Neutrophil (primary cell): ENCODE measurements at regions not wholly inside any gene's neighbourhood (a gene's known extent, or its start where the extent isn't known, plus 50 kb on each side); places are given as distances from the start of the nearest gene placed in this dataset.

Source experiments
- H3K27ac ChIP-seq: fragments of 200-600 bp; sonication (generic); 2 replicates; pipeline ENCODE4 v1.5.1; 2016; ENCODE audit warnings: mild to moderate bottlenecking, moderate library complexity
- H3K27me3 ChIP-seq: fragments of 200-600 bp; sonication (generic); 2 replicates; pipeline ENCODE4 v1.6.0; 2016; ENCODE audit warnings: mild to moderate bottlenecking
- H3K36me3 ChIP-seq: fragments of 200-600 bp; sonication (generic); 2 replicates; pipeline ENCODE4 v1.5.1; 2017
- H3K4me1 ChIP-seq, 2 experiments: fragments of 200-600 bp in 1 of 2; sonication (generic) in 1 of 2; 1 replicate in 1 of 2; 2 replicates in 1 of 2; pipeline versions ENCODE4 v1.5.1 to v1.6.1; 2013 to 2016; ENCODE audit warnings: low read depth in 1 of 2, low read length in 1 of 2, mild to moderate bottlenecking in 1 of 2, moderate library complexity in 1 of 2; ENCODE audit not compliant: control insufficient read depth in 1 of 2, insufficient read depth in 1 of 2
- H3K4me3 ChIP-seq, 2 experiments: fragments of 200-600 bp in 1 of 2; sonication (generic) in 1 of 2; 1 replicate in 1 of 2; 2 replicates in 1 of 2; pipeline ENCODE4 v1.5.1; 2013 to 2016; ENCODE audit warnings: low read depth in 1 of 2, low read length in 1 of 2, mild to moderate bottlenecking in 1 of 2, moderate library complexity in 1 of 2
- H3K9me3 ChIP-seq: fragments of 200-600 bp; sonication (generic); 2 replicates; pipeline ENCODE4 v1.5.1; 2016
- CTCF ChIP-seq: fragments of 200-600 bp; sonication (generic); IDR thresholded peaks from 2 replicates; pipeline ENCODE4 v1.5.1; 2016; ENCODE audit warnings: antibody characterized with exemption

- no peak for TF ChIP-seq CTCF
- Histone ChIP-seq H3K36me3 (no peaks in the 10 kb centered on the region), H3K4me3 (no peak overlapping the region), H3K27ac (no peak overlapping the region), H3K9me3 (no peaks in the 10 kb centered on the region), H3K27me3 (no peaks in the 10 kb centered on the region), H3K4me1 (peaks cover 12 to 13% of the 10 kb centered on the region in 2 experiments)
Measured at GRCh38 chr3:117442566-117442965, 733.0 kb downstream of the TUSC7 start.

DNA sequence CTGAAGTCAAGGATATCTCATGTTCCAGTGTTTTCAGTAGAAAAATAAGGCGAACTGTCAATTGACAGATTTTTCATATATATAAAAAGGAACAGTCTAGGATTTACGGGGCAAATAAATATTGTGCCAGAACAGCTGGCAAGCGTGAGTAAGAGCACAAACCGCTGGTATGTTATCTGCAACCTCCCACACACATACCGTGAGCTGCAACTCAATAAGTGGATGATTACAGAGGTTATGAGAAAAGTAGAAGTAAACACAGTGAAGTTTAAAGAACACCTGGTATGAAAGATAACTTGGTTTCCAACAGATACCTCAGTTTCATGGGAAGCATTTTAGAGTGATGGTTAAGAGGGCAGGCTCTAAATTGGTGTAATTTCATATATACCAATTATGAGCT, 733.4 kb downstream of the TUSC7 start:
- Histone ChIP-seq H3K27ac (no peak overlapping the region), H3K4me1 (peaks cover 12 to 13% of the 10 kb centered on the region in 2 experiments), H3K9me3 (no peaks in the 10 kb centered on the region), H3K36me3 (no peaks in the 10 kb centered on the region), H3K27me3 (no peaks in the 10 kb centered on the region), H3K4me3 (no peak overlapping the region)
- no peak for TF ChIP-seq CTCF

GRCh38 chr3:117444175-117444574, 734.6 kb downstream of the TUSC7 start:
- H3K27ac ChIP-seq, result no peak overlapping the region
- no peak for TF ChIP-seq CTCF

GRCh38 chr3:117447419-117447818, 737.8 kb downstream of the TUSC7 start:
- Histone ChIP-seq H3K36me3 (no peaks in the 10 kb centered on the region), H3K4me3 (no peak overlapping the region), H3K27me3 (no peaks in the 10 kb centered on the region), H3K27ac (no peak overlapping the region), H3K9me3 (no peaks in the 10 kb centered on the region), H3K4me1 (peaks cover 7% of the 10 kb centered on the region in 2 experiments)
- no peak for TF ChIP-seq CTCF

More at GRCh38 chr3:117444175-117444574, 734.6 kb downstream of the TUSC7 start:
- Histone ChIP-seq H3K36me3 (no peaks in the 10 kb centered on the region), H3K9me3 (no peaks in the 10 kb centered on the region), H3K4me3 (no peak overlapping the region), H3K4me1 (peaks cover 12 to 13% of the 10 kb centered on the region in 2 experiments), H3K27me3 (no peaks in the 10 kb centered on the region)

DNA sequence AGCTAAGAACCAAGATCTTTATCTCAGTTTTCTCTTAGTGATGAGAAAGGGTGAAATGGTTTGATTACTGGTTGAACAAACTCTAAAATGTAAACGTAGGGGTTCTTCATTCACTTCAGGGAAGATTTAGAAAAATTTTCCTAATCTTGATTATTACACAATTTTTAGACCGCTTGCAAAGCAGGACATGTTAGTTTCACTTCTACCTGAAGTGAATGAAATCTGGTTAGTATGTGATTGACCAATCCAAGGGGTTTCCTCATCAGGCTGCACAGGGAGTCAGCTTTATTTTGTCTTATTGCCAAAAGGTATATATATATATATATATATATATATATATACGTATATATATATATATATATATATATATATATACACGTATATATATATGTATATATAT, 740.4 kb downstream of the TUSC7 start:
- no peaks in the 10 kb centered on the region for H3K36me3 ChIP-seq
- peaks cover 7% of the 10 kb centered on the region in 2 experiments for H3K4me1 ChIP-seq
- no peak for TF ChIP-seq CTCF
- H3K4me3 ChIP-seq, result no peak overlapping the region
- H3K27me3 ChIP-seq, result no peaks in the 10 kb centered on the region
- no peaks in the 10 kb centered on the region for H3K9me3 ChIP-seq
- H3K27ac ChIP-seq, result peak overlapping the region; percentile 55

DNA sequence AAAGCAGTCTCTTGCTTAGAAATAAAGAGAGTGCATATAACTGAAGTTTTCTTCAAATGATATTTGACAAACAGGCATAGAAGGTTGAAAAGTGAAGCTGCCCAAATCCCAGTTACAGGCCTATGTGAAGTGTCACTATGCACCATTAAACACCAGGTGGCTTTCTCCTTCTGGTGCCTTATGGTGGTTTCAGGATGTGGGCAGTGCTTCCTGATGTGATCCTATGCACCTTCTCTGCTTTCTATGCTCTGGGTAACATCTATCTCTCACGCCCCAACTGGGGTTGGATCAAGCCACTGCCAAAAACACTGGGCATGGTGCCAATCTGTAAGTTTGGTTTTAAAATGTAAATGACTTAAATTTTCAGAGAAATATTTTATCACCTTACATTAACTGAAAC, 744.7 kb downstream of the TUSC7 start:
- Histone ChIP-seq H3K9me3 (no peaks in the 10 kb centered on the region), H3K4me3 (no peak overlapping the region), H3K27me3 (no peaks in the 10 kb centered on the region), H3K36me3 (no peaks in the 10 kb centered on the region), H3K4me1 (peaks cover 7% of the 10 kb centered on the region in 2 experiments), H3K27ac (no peak overlapping the region)
- no peak for TF ChIP-seq CTCF
